HEK293 (cell line): ENCODE measurements at regions not wholly inside any gene's neighbourhood (a gene's known extent, or its start where the extent isn't known, plus 50 kb on each side); places are given as distances from the start of the nearest gene placed in this dataset.

Experiments
- CTCF ChIA-PET: fragments of 350-600 bp; formaldehyde crosslinking; extraction: SDS; loops from one replicate; lab custom pipeline; 2021; ENCODE audit warnings: antibody characterized with exemption; lab: Yijun Ruan, JAX
- POLR2A ChIA-PET: fragments of 300-600 bp; formaldehyde crosslinking; extraction: SDS; loops from one replicate; lab custom pipeline; 2020; ENCODE audit warnings: antibody characterized with exemption, inconsistent platforms; lab: Yijun Ruan, JAX
- H3K27ac ChIP-seq: fragments of 200-500 bp; sonication (Bioruptor generic); 2 replicates; pipeline ENCODE4 v1.5.1; 2014; ENCODE audit warnings: low read depth, low read length, control low read depth, inconsistent platforms; ENCODE audit errors: extremely low read depth
- H3K36me3 ChIP-seq, 2 experiments: fragments of 200-500 bp in 1 of 2; sonication (Bioruptor generic) in 1 of 2; 1 replicate in 1 of 2; 2 replicates in 1 of 2; pipeline ENCODE4 v1.5.1; 2014 to 2017; ENCODE audit warnings: inconsistent platforms in 2 of 2, low read length in 2 of 2; ENCODE audit not compliant: control insufficient read depth in 2 of 2, insufficient read depth in 1 of 2
- H3K4me1 ChIP-seq: fragments of 200-500 bp; sonication (Bioruptor generic); 2 replicates; pipeline ENCODE4 v1.5.1; 2014; ENCODE audit warnings: mild to moderate bottlenecking, low read length, inconsistent platforms; ENCODE audit not compliant: control insufficient read depth, insufficient read depth
- H3K4me3 ChIP-seq: 2 replicates; pipeline ENCODE4 v1.5.1; 2011; ENCODE audit warnings: low read depth, mild to moderate bottlenecking, control low read depth, low read length, moderate library complexity
- H3K9me3 ChIP-seq: fragments of 200-500 bp; sonication (Bioruptor generic); 2 replicates; pipeline ENCODE4 v1.5.1; 2014; ENCODE audit warnings: low read depth, low read length, inconsistent platforms; ENCODE audit not compliant: control insufficient read depth, insufficient read depth
- AEBP2 ChIP-seq: fragments of 450-650 bp; formaldehyde crosslinking; IDR thresholded peaks from 2 replicates; pipeline ENCODE4 v1.5.1; 2016; ENCODE audit warnings: missing biosample characterization, missing genetic modification characterization, borderline replicate concordance
- BCL6B ChIP-seq: fragments of 450-650 bp; formaldehyde crosslinking; IDR thresholded peaks from 2 replicates; pipeline ENCODE4 v1.5.1; 2017; ENCODE audit warnings: missing biosample characterization, missing genetic modification characterization
- CTCF ChIP-seq: fragments of 450-650 bp; formaldehyde crosslinking; IDR thresholded peaks from 2 replicates; pipeline ENCODE4 v1.5.1; 2016; ENCODE audit warnings: missing biosample characterization, missing genetic modification characterization
- PRDM4 ChIP-seq: fragments of 450-650 bp; formaldehyde crosslinking; IDR thresholded peaks from 2 replicates; pipeline ENCODE4 v1.5.1; 2017; ENCODE audit warnings: missing biosample characterization, missing genetic modification characterization
- SP2 ChIP-seq: fragments of 450-650 bp; formaldehyde crosslinking; IDR thresholded peaks from 2 replicates; pipeline ENCODE4 v1.5.1; 2016; ENCODE audit warnings: missing biosample characterization, missing genetic modification characterization
- ZBTB17 ChIP-seq: fragments of 450-650 bp; formaldehyde crosslinking; IDR thresholded peaks from 2 replicates; pipeline ENCODE4 v1.5.1; 2016; ENCODE audit warnings: missing biosample characterization, missing genetic modification characterization
- ZBTB26 ChIP-seq: fragments of 450-650 bp; formaldehyde crosslinking; optimal IDR thresholded peaks from 2 replicates; pipeline ENCODE3; 2016; ENCODE audit warnings: missing biosample characterization, mild to moderate bottlenecking, missing genetic modification characterization
- ZBTB48 ChIP-seq: fragments of 450-650 bp; formaldehyde crosslinking; IDR thresholded peaks from 2 replicates; pipeline ENCODE4 v1.5.1; 2016; ENCODE audit warnings: missing biosample characterization, missing genetic modification characterization
- ZBTB8A ChIP-seq: fragments of 450-650 bp; formaldehyde crosslinking; IDR thresholded peaks from 2 replicates; pipeline ENCODE4 v1.5.1; 2016; ENCODE audit warnings: missing biosample characterization, missing genetic modification characterization
- ZFP69B ChIP-seq: fragments of 450-650 bp; formaldehyde crosslinking; IDR thresholded peaks from 2 replicates; pipeline ENCODE4 v1.5.1; 2016; ENCODE audit warnings: missing biosample characterization, missing genetic modification characterization
- ZNF18 ChIP-seq: fragments of 450-650 bp; formaldehyde crosslinking; IDR thresholded peaks from 2 replicates; pipeline ENCODE4 v1.5.1; 2016; ENCODE audit warnings: missing biosample characterization, missing genetic modification characterization
- ZNF184 ChIP-seq: fragments of 450-650 bp; IDR thresholded peaks from 2 replicates; pipeline ENCODE4 v1.5.1; 2018; ENCODE audit warnings: missing biosample characterization, mild to moderate bottlenecking, missing genetic modification characterization
- ZNF2 ChIP-seq: fragments of 450-650 bp; formaldehyde crosslinking; IDR thresholded peaks from 2 replicates; pipeline ENCODE4 v1.5.1; 2016; ENCODE audit warnings: missing biosample characterization, missing genetic modification characterization
- ZNF335 ChIP-seq: fragments of 450-650 bp; formaldehyde crosslinking; conservative IDR thresholded peaks from 2 replicates; pipeline ENCODE4 v1.5.1; 2016; ENCODE audit warnings: missing biosample characterization, missing genetic modification characterization
- ZNF341 ChIP-seq: fragments of 450-650 bp; formaldehyde crosslinking; IDR thresholded peaks from 2 replicates; pipeline ENCODE4; 2016; ENCODE audit warnings: low read depth, missing biosample characterization, missing genetic modification characterization
- ZNF350 ChIP-seq: fragments of 450-650 bp; formaldehyde crosslinking; IDR thresholded peaks from 2 replicates; pipeline ENCODE4 v1.5.0; 2017; ENCODE audit warnings: missing biosample characterization, mild to moderate bottlenecking, missing genetic modification characterization
- ZNF366 ChIP-seq: fragments of 450-650 bp; formaldehyde crosslinking; conservative IDR thresholded peaks from 2 replicates; pipeline ENCODE4 v1.5.1; 2016; ENCODE audit warnings: missing biosample characterization, missing genetic modification characterization
- ZNF521 ChIP-seq: fragments of 450-650 bp; formaldehyde crosslinking; IDR thresholded peaks from 2 replicates; pipeline ENCODE4 v1.5.1; 2017; ENCODE audit warnings: missing biosample characterization, mild to moderate bottlenecking, missing genetic modification characterization
- ZNF544 ChIP-seq: fragments of 450-650 bp; formaldehyde crosslinking; IDR thresholded peaks from 2 replicates; pipeline ENCODE4 v1.5.0; 2017; ENCODE audit warnings: missing biosample characterization, missing genetic modification characterization
- ZNF645 ChIP-seq: fragments of 450-650 bp; formaldehyde crosslinking; IDR thresholded peaks from 2 replicates; pipeline ENCODE4; 2016; ENCODE audit warnings: missing biosample characterization, missing genetic modification characterization
- ZNF660 ChIP-seq: fragments of 450-650 bp; IDR thresholded peaks from 2 replicates; pipeline ENCODE4 v1.5.1; 2018; ENCODE audit warnings: missing biosample characterization, mild to moderate bottlenecking, missing genetic modification characterization
- ZNF677 ChIP-seq: fragments of 450-650 bp; IDR thresholded peaks from 2 replicates; pipeline ENCODE4 v1.5.0; 2018; ENCODE audit warnings: missing biosample characterization, mild to moderate bottlenecking, missing genetic modification characterization, moderate library complexity
- ZNF791 ChIP-seq: fragments of 450-650 bp; formaldehyde crosslinking; IDR thresholded peaks from 2 replicates; pipeline ENCODE4 v1.5.1; 2016; ENCODE audit warnings: missing biosample characterization, missing genetic modification characterization

- ChIA-PET POLR2A (no interaction called here), CTCF (interaction anchor here (1.0 kb wide), 1 partner anchor 8 kb away, joined by 3 read pairs; no protein-coding TSS in a partner anchor)
- no peaks in the 10 kb centered on the region for H3K36me3 ChIP-seq
- H3K4me1 ChIP-seq, result no peaks in the 10 kb centered on the region
- H3K4me3 ChIP-seq, result no peak overlapping the region
- no peak overlapping the region for H3K27ac ChIP-seq
- no peaks in the 10 kb centered on the region for H3K9me3 ChIP-seq
- TF ChIP-seq ZFP69B (tag by site-specific recombination), result no peak
- no peak for TF ChIP-seq ZNF2
- TF ChIP-seq ZBTB17 (tag by site-specific recombination), result no peak
- no peak for TF ChIP-seq ZNF544
- no peak for TF ChIP-seq ZBTB48 (tag by site-specific recombination)
- no peak for TF ChIP-seq ZNF350 (tag by site-specific recombination)
- no peak for TF ChIP-seq ZNF521 (tag by site-specific recombination)
These were observed 235.1 kb upstream of the MEOX2 start for GRCh38 chr7:15921576-15921975.

GRCh38 chr7:15920953-15921352 is 234.5 kb upstream of the MEOX2 start:
- ChIA-PET POLR2A (no interaction called here), CTCF (interaction anchor here (1.0 kb wide), 1 partner anchor 9 kb away, joined by 3 read pairs; no protein-coding TSS in a partner anchor)
- Histone ChIP-seq H3K27ac (no peak overlapping the region), H3K4me1 (no peaks in the 10 kb centered on the region), H3K36me3 (no peaks in the 10 kb centered on the region), H3K4me3 (no peak overlapping the region), H3K9me3 (no peaks in the 10 kb centered on the region)
- no peak for TF ChIP-seq ZNF660 (tag by site-specific recombination)
- TF ChIP-seq ZNF184 (tag by site-specific recombination), result no peak
- no peak for TF ChIP-seq SP2 (tag by site-specific recombination)
- no peak for TF ChIP-seq ZNF366
- TF ChIP-seq ZNF335 (tag by site-specific recombination), result no peak
- TF ChIP-seq CTCF, result no peak
- no peak for TF ChIP-seq ZNF791 (tag by site-specific recombination)
- TF ChIP-seq ZBTB26 (tag by site-specific recombination), result no peak
- TF ChIP-seq ZNF544, result no peak
- TF ChIP-seq ZNF341 (tag by site-specific recombination), result no peak
- TF ChIP-seq PRDM4 (tag by site-specific recombination), result no peak
- TF ChIP-seq ZNF18 (tag by site-specific recombination), result no peak
- no peak for TF ChIP-seq ZNF677 (tag by site-specific recombination)
- TF ChIP-seq ZNF645, result no peak
- no peak for TF ChIP-seq AEBP2 (tag by site-specific recombination)
- TF ChIP-seq BCL6B, result no peak
- no peak for TF ChIP-seq ZBTB8A (tag by site-specific recombination)
